GM21390 (cell line): ENCODE measurements at regions not wholly inside any gene's neighbourhood (a gene's known extent, or its start where the extent isn't known, plus 50 kb on each side); places are given as distances from the start of the nearest gene placed in this dataset.

Source experiments
- ATAC-seq: cut with Tn5 transposase; IDR thresholded peaks from one replicate; pipeline ENCODE4 v1.9.1; 2021; ENCODE audit not compliant: unreplicated experiment

GRCh38 chr3:43183456-43183855, 77.6 kb upstream of the POMGNT2 start:
- no peak for ATAC-seq

DNA sequence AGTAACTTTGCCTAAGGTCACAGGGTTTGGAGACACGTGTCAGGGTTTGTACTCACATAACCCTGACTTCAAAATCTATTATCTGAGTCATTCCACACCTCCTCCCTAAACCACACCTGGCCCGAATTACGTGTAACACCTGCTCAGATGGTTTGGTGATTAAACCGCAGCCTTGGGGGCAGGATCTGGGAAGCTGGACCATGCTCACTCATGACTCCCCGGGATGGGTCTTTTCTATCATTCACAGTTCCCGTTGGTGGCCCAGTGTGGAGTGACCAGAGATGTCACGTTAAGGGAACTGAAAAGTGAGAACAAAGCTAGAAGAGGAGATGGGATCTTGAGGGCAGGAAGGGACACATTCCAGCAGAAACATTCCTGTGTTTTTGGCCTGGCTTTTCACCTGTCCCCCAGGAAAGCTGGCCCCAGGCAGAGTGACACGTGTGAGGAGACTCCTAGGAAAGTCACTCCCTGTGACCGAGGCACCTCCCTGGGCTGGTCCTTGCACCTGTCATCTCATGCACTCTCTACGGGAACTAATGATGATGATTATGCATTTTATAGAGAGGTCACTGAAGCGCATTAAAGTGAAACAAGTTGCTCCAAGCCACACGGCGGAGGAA, 75.4 kb upstream of the POMGNT2 start:
- peak; percentile 63 for ATAC-seq

GRCh38 chr3:43180694-43181093, 74.8 kb upstream of the POMGNT2 start:
- ATAC-seq: no peak

- peak; percentile 56 for ATAC-seq
Observed at GRCh38 chr3:43180027-43180426, 74.1 kb upstream of the POMGNT2 start.

GRCh38 chr3:43178891-43179366, 73.0 kb upstream of the POMGNT2 start:
- no peak for ATAC-seq

DNA sequence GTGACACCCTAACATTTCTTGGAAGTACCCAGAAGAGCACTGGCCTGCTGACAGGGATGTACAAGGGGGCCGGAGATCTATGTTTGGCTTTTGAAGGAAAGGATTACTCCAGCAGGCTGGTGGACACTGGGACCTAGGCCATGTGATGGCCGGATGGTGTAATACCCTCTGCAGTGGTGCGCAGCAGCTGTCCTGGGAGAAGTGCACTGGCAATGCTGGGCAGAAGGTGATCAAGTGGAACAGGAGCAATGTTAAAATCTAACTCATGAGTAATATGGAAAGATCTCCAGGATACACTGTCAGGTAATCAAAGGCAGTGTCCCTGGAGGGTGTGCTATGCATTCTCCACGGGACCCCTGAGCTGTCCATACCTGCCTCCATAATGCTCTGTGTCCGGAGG, 71.2 kb upstream of the POMGNT2 start:
- ATAC-seq: no peak

DNA sequence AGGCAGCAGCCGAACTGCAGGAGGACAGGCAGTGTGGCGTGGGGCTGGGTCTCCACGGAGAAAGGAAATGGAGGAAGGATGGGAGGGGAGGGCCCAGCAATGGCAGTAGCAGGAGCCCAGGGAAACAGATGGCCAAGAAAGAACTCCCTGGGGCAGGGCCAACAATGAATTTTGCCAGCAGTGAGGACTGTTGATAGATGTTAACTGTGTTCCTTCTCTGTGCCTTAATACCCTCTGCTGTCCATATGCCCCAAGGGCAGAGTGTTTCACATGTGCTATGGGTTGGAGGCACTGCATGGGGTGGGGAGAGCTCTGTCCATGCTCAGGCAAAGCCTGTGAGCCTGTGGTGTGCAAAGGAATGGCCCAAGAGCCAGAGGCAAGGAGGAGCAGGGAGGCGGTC, 70.8 kb upstream of the POMGNT2 start:
- ATAC-seq: no peak

- ATAC-seq: no peak
Observed at GRCh38 chr3:43175541-43175940, 69.7 kb upstream of the POMGNT2 start.

GRCh38 chr3:43173949-43174348, 68.1 kb upstream of the POMGNT2 start:
- ATAC-seq: no peak

DNA sequence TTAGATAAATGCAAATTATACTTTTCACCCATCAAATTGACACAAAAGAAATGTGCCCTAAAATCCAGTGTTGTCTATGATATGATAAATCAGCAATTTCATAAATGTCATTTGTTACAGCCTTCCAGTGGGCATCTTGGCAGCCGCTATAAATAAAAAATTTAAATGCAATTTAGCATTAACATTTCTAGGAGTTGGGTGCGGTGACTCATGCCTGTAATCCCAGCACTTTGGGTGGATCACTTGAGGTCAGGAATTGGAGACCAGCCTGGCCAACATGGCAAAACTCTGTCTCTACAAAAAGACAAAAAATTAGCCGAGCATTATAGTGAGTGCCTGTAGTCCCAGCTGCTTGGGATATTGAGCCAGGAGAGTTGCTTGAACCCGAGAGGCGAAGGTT, 65.9 kb upstream of the POMGNT2 start:
- ATAC-seq: no peak

DNA sequence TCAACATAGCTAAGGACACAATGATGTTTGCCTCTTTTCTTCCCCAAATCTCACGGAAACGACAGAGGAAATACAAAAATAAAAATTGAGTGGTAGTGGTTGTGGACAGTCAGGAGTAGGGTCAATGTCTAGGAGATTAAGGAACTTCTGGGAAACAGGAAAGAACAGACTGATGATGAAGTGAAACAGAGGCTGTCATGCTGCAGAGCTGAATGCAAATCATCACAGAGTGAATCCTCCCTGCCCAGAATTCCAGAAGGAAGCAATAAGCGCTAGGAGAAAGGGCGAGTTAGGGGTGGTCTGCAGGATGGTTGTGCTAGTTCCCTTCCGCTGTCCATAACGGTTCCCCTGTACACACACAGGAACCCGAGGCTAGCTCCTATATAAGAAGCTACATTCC, 64.7 kb upstream of the POMGNT2 start:
- no peak for ATAC-seq

- no peak for ATAC-seq
Observed at GRCh38 chr3:43169987-43170386, 64.1 kb upstream of the POMGNT2 start.

GRCh38 chr3:43166406-43166805, 60.5 kb upstream of the POMGNT2 start:
- ATAC-seq: no peak

GRCh38 chr3:43165786-43166185, 59.9 kb upstream of the POMGNT2 start:
- ATAC-seq: no peak

GRCh38 chr3:43163895-43164493, 58.1 kb upstream of the POMGNT2 start:
- ATAC-seq: no peak

DNA sequence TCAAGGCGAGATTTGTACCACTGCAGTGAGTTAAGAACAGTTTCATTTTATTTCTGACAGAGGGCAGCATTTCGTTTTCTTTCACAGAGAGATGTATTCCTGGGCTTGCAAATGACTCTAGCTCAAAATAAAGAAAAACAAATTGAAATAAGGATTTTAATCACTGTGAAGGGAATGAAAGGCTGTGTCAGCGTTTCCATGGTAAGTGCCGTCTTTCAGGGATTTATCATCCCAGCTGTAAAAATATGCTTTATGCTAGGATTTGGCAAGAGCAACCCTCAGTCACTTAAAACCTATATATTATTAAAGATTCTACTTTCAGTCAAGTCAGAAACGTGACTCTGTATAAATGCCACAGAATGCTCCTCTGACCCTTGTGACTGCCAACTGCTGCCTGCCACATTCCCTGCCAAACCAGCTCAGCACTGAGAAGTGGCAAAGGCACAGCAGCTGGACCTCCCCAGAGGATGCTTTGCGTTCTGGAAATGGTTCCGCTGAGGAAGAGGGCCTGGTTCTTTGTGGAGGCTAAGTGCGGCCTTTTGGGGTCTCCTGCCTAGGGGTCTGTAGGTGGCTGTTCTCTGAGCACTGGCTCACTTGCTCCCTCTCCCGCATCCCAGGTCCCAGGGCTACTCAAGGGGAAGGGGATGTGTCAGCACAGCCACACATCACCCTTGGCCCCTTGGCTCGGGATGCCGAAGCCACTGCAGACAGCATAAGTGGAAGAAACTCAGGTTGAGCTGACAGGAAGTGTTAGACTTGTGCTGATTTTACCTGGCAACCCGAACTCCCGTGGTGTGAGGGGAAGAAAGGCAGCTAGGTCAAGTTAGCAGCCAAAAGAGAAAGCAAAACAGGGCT, 56.6 kb upstream of the POMGNT2 start:
- no peak for ATAC-seq

DNA sequence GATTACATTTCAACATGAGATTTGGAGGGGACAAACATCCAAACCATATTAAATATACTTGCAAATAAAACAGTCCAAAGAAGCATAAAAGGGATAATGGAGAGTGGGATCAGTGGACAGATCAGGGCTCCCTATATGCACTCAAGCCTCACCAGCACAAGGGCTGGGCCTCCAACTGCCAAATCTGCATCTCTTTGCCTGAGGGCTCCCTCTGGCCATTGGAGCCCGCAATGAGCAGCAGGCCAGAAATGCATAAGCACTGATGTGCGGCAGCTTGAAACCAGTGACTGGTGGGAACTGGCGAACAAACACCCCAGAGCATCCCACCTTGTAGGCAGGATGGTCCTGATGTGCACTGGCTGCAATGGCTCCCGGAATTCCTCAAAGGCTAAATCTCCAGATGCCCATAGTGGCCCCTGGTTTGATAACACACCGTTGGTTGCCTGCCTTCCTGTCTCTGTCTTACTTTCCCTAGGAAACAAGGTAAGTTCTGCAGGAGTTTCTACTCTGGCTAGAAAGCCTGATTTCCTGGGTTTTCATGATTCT, 55.9 kb upstream of the POMGNT2 start:
- ATAC-seq: no peak

DNA sequence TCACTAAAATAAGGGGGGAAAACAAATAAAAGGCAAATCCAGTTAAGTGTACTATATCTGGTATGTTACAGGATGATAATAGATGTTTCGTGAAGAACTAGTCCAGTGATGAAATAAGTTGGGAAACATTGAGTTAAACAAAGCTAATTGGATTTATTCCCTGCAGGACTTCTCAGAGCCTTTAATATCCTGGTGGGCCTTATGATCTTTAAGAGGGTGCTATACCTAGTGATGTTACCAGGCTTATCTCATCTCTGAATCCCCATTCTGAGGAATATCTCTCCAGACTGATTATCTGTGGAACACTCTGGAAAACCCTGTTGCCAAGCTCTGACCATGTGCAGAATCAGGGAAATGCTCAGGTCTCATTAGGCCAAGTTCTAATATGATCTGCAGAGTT, 54.8 kb upstream of the POMGNT2 start:
- no peak for ATAC-seq

- ATAC-seq: no peak
Observed at GRCh38 chr3:43159876-43160255, 54.0 kb upstream of the POMGNT2 start.

- no peak for ATAC-seq
Observed at GRCh38 chr3:43159131-43159875, 53.4 kb upstream of the POMGNT2 start.

DNA sequence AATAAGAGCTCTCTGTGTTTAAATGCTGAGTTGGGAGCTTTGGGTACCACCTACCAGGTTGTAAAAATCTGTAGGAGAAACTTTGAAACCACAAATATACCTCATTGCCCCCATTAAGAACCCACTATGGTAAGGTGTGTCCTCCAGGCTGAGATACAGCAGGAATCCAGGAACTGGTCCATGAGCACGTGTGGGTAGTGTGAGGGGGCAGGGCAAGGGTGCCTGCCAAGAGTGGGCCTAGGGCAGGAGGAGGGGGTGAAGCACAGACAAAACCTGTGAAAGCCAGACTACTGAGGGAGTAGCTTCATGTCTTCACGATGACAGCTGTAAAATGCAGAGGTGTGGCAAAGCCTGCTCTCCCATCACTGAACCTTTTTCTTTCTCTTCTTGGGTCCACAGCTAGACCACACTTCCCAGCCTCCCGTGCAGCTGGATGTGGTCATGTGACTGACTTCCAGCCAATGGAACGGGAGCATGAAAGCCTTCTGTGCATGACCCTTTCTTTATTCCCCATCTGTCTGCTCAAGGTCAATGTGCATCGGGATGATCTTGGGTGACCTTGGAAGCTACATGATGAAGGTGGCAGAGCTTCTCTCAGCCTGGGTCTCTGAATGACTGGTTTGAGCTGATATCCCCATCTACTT, 51.1 kb upstream of the POMGNT2 start:
- no peak for ATAC-seq
